Thyroid gland (tissue), 4 donors: ENCODE measurements at regions not wholly inside any gene's neighbourhood (a gene's known extent, or its start where the extent isn't known, plus 50 kb on each side); places are given as distances from the start of the nearest gene placed in this dataset.

ENCODE experiments used
- DNase-seq, 2 donors: peaks; one replicate each; pipeline ENCODE4 v3.0.0-alpha.2; 2019
- H3K27ac ChIP-seq, 3 donors: fragments of 200-600 bp; sonication (generic); 1 replicate in 2 of 3; 2 replicates in 1 of 3; pipeline ENCODE4 v1.5.1; 2016 to 2019; ENCODE audit warnings: mild to moderate bottlenecking in 1 of 3, moderate library complexity in 1 of 3
- H3K27me3 ChIP-seq: fragments of 200-600 bp; sonication (generic); one replicate; pipeline ENCODE4 v1.5.1; 2019
- H3K36me3 ChIP-seq, 2 donors: fragments of 200-600 bp; sonication (generic); one replicate each; pipeline ENCODE4 v1.5.1; 2016 to 2019
- H3K4me1 ChIP-seq, 2 donors: fragments of 200-600 bp; sonication (generic); one replicate each; pipeline ENCODE4 v1.5.1; 2017 to 2019
- H3K4me3 ChIP-seq, 3 donors: fragments of 200-600 bp; sonication (generic); replicated peaks in 1 of 3; 1 replicate in 2 of 3; 2 replicates in 1 of 3; pipeline ENCODE4 v1.5.1; 2016; ENCODE audit warnings: mild to moderate bottlenecking in 1 of 3
- H3K9me3 ChIP-seq: fragments of 200-600 bp; sonication (generic); one replicate; pipeline ENCODE4 v1.5.1; 2017
- CTCF ChIP-seq, 6 experiments: fragments of 200-600 bp in 3 of 6; fragments of 450-650 bp in 3 of 6; sonication (generic) in 3 of 6; IDR thresholded peaks; one replicate each; pipeline ENCODE4 v1.5.1; 2016 to 2019; ENCODE audit warnings: antibody characterized with exemption in 6 of 6, mild to moderate bottlenecking in 2 of 6, inconsistent platforms in 1 of 6, moderate library complexity in 1 of 6
- POLR2A ChIP-seq, 2 donors: fragments of 450-650 bp; IDR thresholded peaks; one replicate each; pipeline ENCODE4 v1.6.1; 2017; ENCODE audit warnings: antibody characterized with exemption in 2 of 2, mild to moderate bottlenecking in 2 of 2, moderate library complexity in 1 of 2
- WGBS, 2 donors: methylation state at CpG; one replicate each; pipeline ENCODE4 v1.1.5; 2017; 5-methylcytosine and 5-hydroxymethylcytosine counted together
- intact Hi-C: fragments of 100-400 bp; cut with DNase I; formaldehyde crosslinking; loops from one replicate; pipeline ENCODE4 v1.15.1; 2023

GRCh38 chr11:115581871-115582639 lies 77.8 kb upstream of the CADM1 start:
- TF ChIP-seq POLR2A (IDR thresholded peaks at IDR 0.05) (no peak), CTCF (IDR thresholded peaks at IDR 0.05) (peak in 1 of 6 experiments; percentile 5)
- peak; percentile 11 to 16 for DNase-seq
- Histone ChIP-seq H3K4me1 (peaks cover 6 to 11% of the 10 kb centered on the region in 2 donors), H3K4me3 (no peak overlapping the region), H3K27me3 (no peaks in the 10 kb centered on the region), H3K36me3 (no peaks in the 10 kb centered on the region), H3K27ac (no peak overlapping the region), H3K9me3 (no peaks in the 10 kb centered on the region)
- intact Hi-C loops, result no loop called here
- 56% methylated on average over 20 of the region's 20 CpGs for WGBS, 2 donors

GRCh38 chr11:115580927-115581680 lies 76.9 kb upstream of the CADM1 start:
- intact Hi-C loops, result no loop called here
- 59 to 63% methylated on average over 7 of the region's 7 CpGs for WGBS, 2 donors
- Histone ChIP-seq H3K4me1 (peaks cover 6 to 11% of the 10 kb centered on the region in 2 donors), H3K27me3 (no peaks in the 10 kb centered on the region), H3K27ac (no peak overlapping the region), H3K36me3 (no peaks in the 10 kb centered on the region), H3K9me3 (no peaks in the 10 kb centered on the region), H3K4me3 (no peak overlapping the region)
- peak; percentile 32 to 35 for DNase-seq
- TF ChIP-seq CTCF (IDR thresholded peaks at IDR 0.05) (no peak), POLR2A (IDR thresholded peaks at IDR 0.05) (no peak)

DNA sequence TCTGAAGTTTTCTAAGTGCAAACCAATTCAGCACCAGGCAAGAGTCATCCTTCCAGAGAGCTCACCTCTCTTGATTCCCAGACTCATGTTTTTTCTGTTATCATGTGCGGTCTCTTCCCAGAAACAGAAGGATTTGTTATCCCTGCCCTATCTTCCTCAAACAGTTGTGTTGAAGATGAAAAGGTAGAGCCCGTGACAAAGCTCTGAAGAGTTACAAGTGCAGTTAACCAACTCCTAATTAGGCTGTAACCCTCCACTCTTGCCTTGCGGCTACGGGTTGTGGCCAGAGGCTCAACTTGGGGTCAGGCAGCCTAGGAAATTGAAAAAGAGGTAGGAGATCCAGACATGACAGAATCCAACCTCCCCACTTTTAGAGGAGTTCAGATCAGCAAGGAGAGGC lies 76.2 kb upstream of the CADM1 start:
- no peak for TF ChIP-seq POLR2A (IDR thresholded peaks at IDR 0.05)
- no peak for TF ChIP-seq CTCF (IDR thresholded peaks at IDR 0.05)
- no peak overlapping the region for H3K4me3 ChIP-seq
- DNase-seq, result no peak
- H3K36me3 ChIP-seq, result no peaks in the 10 kb centered on the region
- no peaks in the 10 kb centered on the region for H3K27me3 ChIP-seq
- intact Hi-C loops, result no loop called here
- H3K27ac ChIP-seq, result no peak overlapping the region
- H3K9me3 ChIP-seq, result no peaks in the 10 kb centered on the region
- WGBS, 2 donors, result 91 to 94% methylated on average over 4 of the region's 4 CpGs
- peaks cover 6 to 11% of the 10 kb centered on the region in 2 donors for H3K4me1 ChIP-seq

DNA sequence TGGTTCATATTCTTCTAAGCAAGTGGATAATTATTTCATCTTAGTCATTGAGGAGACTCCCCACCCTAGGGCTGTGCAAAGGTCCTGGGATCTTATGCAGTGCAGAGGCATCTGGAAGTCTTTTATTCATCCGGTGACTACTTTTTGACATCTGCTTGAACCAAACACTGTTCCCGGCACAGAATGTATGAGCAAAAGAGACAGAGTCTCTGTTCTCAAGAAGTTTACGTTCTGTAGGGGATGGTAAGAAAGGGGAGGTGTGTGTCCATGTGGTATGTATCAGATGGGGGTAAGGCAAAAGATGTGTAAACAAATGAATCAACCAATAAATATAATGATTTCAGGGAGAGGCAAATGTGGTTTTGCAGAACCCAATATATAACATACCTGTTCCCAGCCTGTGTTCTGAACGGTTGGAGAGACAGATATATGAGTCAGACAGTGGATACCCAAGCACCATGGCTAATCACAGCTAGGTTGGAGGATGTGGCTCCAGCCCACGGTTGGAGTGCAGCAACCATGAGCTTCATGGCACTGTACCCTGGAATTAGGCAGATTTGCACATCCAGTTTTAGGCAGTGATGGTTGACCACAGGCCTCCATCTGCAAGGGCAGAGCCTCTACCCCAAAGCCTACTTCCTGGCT lies 75.1 kb upstream of the CADM1 start:
- Histone ChIP-seq H3K27ac (no peak overlapping the region), H3K27me3 (no peaks in the 10 kb centered on the region), H3K4me3 (no peak overlapping the region), H3K4me1 (peaks cover 6 to 11% of the 10 kb centered on the region in 2 donors), H3K9me3 (no peaks in the 10 kb centered on the region), H3K36me3 (no peaks in the 10 kb centered on the region)
- no peak for TF ChIP-seq CTCF (IDR thresholded peaks at IDR 0.05)
- no peak for TF ChIP-seq POLR2A (IDR thresholded peaks at IDR 0.05)
- WGBS, 2 donors, result 92 to 93% methylated on average over 5 of the region's 5 CpGs
- no peak for DNase-seq
- intact Hi-C loops, result no loop called here
